NCI-H524 treated with DMSO at 0.1 percent for 48 hours (cell line): ENCODE measurements at regions not wholly inside any gene's neighbourhood (a gene's known extent, or its start where the extent isn't known, plus 50 kb on each side); places are given as distances from the start of the nearest gene placed in this dataset.
"Not testable (repeated sequence)": the region's sequence is repeated elsewhere in the genome, so short reads cannot be mapped to it uniquely, and the experiment has no call there.

Experiments
- DNase-seq: peaks from one replicate; lab custom pipeline; 2025; lab: John Stamatoyannopoulos, UW

GRCh38 chr13:97723655-97724054, 229.8 kb upstream of the IPO5 start:
- no peak for DNase-seq

DNA sequence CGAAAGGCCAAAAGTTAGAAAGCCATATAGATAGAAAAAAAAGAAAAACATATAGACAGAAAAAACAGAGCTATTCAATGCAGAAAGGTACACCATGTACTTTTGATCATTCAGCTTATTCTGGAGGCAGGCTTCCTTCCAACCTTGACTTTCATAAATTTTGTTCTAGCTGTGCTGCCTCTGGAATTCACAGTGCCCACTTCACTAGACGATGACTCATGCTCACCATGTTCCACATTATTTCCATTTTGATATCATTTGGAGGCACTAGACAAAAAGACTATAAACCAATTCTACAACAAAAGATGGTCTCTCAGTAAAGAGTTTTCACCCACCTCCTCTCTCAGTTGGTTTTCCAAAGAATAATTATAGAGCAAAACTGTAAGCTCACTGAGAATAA, 229.0 kb upstream of the IPO5 start:
- DNase-seq = no peak

- DNase-seq = no peak
These were observed 226.7 kb upstream of the IPO5 start for GRCh38 chr13:97726664-97727280.

DNA sequence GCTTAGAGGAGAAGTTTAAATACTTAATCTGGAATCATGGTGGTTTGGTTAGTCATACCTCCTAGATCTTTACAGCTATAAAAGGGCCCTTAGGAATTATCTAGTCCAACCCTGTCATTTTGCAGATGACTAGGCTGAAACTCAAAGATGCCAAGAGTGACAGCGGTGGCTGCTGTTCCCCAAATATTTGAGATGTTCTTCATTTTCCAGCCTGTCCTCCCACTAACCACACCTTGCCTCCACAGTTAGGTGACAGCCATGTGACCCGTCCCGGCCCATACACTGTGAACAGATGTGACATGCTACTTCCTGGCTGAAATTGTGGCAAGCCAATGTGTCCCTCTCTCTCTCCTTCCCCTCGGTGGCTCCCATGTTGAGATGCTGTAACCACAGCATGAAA, 225.5 kb upstream of the IPO5 start:
- DNase-seq = no peak

DNA sequence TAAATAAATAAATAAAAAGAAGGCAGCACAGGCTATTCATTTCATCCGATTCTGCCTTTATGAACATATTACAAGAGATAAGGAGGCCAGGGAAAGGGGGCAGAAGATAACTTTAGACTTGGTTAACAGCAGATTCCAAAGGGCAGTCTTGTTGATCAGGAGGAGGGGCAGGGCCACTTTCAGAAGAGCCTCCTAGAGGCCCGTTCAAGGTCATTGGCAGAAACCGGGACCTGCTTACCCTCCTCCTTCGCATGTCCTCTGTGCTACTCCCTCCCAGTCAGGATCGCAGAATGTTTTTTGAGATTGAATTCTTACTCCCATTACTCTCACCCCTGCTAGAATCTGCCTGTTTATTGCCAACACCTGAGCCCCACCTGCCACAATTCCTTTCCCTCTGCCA, 217.0 kb upstream of the IPO5 start:
- no peak for DNase-seq

GRCh38 chr13:97742084-97742483, 211.4 kb upstream of the IPO5 start:
- DNase-seq = no peak

DNA sequence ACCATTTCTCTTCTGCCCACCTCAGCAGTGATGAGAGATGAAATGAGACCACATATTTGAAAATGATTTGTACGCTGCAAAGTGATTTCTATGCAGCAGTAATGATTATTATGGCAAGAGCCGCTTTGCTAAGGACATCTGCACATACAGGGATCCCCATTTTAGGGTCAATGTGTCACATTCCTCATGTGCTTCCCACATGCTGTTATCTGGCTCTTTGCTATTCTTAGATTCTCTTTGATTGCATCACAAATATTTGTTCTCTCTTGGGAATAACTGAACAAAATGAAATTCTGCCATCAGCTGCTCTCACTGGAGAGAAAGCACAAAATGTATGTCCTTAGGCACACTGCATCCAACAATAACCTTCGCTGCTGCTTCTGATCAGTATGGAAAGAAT, 209.5 kb upstream of the IPO5 start:
- DNase-seq = no peak

GRCh38 chr13:97746649-97747048, 206.8 kb upstream of the IPO5 start:
- DNase-seq = no peak

DNA sequence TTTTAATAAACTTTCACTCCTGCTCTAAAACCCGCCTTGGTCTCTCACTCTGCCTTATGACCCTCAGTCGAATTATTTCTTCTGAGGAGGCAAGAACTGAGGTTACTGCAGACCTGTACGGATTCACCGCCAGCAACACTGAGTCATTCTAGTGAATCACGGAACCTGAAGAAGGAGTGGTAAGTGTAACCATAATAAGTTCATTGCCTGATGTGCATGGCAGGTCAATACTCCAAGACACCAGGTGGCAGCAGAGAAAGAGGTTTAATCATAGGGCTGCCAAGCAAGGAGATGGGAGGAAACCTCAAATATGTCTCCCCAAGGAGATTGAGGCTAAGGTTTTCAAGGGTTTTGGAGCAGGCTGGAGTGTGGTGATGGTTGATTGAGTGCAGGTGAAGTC, 204.3 kb upstream of the IPO5 start:
- DNase-seq = no peak

GRCh38 chr13:97751477-97751876, 202.0 kb upstream of the IPO5 start:
- no peak for DNase-seq

- no peak for DNase-seq
These were observed 200.4 kb upstream of the IPO5 start for GRCh38 chr13:97752961-97753668.

- DNase-seq = no peak
These were observed 199.4 kb upstream of the IPO5 start for GRCh38 chr13:97753942-97754670.

GRCh38 chr13:97757807-97758206, 195.7 kb upstream of the IPO5 start:
- DNase-seq = no peak

DNA sequence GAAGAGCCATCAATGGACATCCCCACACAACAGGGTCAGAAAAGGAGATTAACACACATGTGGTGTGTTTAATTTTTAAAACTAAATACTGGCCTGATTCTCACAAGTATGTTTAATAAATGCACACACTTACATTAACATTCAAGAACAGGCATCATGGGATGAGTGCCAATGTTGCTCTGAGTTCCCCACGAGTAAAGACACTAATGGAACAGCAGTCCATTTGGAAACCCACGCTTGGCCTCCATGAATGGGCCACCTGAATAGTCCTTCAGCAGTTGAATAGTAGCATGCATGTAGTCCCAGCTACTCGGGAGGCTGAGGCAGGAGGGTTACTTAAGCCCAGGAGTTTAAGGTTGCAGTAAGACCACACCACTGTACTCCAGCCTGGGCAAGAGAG, 195.2 kb upstream of the IPO5 start:
- DNase-seq = no peak

GRCh38 chr13:97761796-97762540, 191.5 kb upstream of the IPO5 start:
- no peak for DNase-seq

DNA sequence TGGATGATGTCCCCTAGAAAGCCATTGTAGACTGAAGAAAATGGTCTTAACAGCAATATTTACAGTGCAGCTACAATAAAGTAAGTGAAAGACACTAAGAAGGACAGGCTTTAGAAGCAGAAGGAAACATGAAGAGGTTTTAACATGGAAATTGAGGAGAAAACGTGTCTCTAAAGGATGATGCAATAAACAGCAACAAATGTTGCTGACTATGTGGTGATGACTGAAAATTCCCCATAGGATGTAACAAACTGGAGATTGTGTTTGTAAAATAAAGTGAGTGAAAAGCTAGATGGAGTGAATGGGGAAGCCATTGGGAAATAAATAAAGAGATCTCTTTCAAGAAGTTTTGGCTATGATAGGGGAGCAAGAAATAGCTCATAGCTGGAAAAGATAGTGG, 186.7 kb upstream of the IPO5 start:
- DNase-seq = no peak

- no peak for DNase-seq
These were observed 185.3 kb upstream of the IPO5 start for GRCh38 chr13:97768134-97768533.

- not testable (repeated sequence) for DNase-seq
These were observed 183.2 kb upstream of the IPO5 start for GRCh38 chr13:97770231-97770630.

DNA sequence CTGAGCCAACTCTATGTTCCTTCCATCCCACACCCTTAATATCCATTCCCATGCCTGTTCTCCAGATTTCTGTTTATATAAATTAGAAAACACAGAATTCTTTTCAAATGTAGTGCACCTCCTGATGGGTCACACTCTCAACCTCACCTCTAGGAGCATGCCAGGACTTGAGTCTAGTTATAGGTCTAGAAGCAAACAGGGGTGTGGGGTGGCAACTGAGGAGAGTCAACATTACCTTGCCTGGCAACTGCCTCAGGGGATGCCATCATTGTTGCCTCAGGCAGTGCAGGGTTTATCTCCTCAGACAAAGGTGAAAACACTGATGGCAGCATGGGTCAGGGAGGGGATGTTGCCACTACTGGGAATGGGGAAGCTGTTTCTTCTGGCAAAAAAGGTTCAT, 181.0 kb upstream of the IPO5 start:
- not testable (repeated sequence) for DNase-seq

- DNase-seq = not testable (repeated sequence)
These were observed 178.9 kb upstream of the IPO5 start for GRCh38 chr13:97774391-97775100.

DNA sequence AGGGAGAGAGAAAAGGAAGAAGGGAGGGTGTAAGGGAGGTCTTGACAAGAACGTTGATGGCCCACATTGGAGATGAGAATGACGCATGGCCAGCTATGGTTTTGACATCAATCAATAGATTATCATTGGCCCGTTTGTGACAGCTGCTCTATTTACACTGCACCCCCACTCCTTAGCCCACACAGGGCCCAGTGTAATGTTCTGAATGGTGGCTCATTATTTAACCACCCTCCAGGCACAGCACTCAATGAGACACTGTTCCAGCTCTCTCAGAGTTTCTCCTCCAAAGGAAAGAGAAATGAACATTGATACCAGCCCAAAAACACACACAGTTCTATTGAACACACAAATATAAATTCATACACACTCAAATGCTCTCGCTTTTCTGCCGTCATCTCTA, 173.0 kb upstream of the IPO5 start:
- DNase-seq = no peak

- no peak for DNase-seq
These were observed 171.6 kb upstream of the IPO5 start for GRCh38 chr13:97781891-97782305.
